GM12878 (cell line): ENCODE measurements at regions not wholly inside any gene's neighbourhood (a gene's known extent, or its start where the extent isn't known, plus 50 kb on each side); places are given as distances from the start of the nearest gene placed in this dataset.
"Not testable (repeated sequence)": the region's sequence is repeated elsewhere in the genome, so short reads cannot be mapped to it uniquely, and the experiment has no call there.

Source experiments
- ATAC-seq: fragments of 200-7000 bp; cut with Tn5 transposase; 3 replicates; pipeline ENCODE4 v1.9.1; 2020; ENCODE audit warnings: mild to moderate bottlenecking, moderate library complexity
- BruUV-seq: library from RNA; stranded (reverse); fragments of 400-500 nt; replicated peaks from 2 replicates; lab custom pipeline; 2021; lab: Mats Ljungman, UMichigan
- CTCF ChIA-PET: fragments of 300-600 bp; sonication (Branson Sonifier 250); formaldehyde crosslinking; extraction: SDS; loops from one replicate; lab custom pipeline; 2021; ENCODE audit warnings: inconsistent platforms; lab: Yijun Ruan, JAX
- POLR2A ChIA-PET: fragments of 350-600 bp; formaldehyde crosslinking; extraction: SDS; loops from one replicate; lab custom pipeline; 2021; ENCODE audit warnings: inconsistent platforms; lab: Charles Lee
- RAD21 ChIA-PET: fragments of 300-600 bp; sonication (Branson Sonifier 250); formaldehyde crosslinking; loops from one replicate; lab custom pipeline; 2023; ENCODE audit warnings: antibody characterized with exemption; ENCODE audit not compliant: unreplicated experiment; lab: Charles Lee
- SMC1A ChIA-PET: fragments of 300-600 bp; sonication (Branson Sonifier 250); formaldehyde crosslinking; loops from one replicate; lab custom pipeline; 2023; ENCODE audit not compliant: unreplicated experiment, uncharacterized antibody; lab: Charles Lee
- DNase-seq: peaks from one replicate; pipeline ENCODE4 v3.0.0-alpha.2; 2011; ENCODE audit warnings: low read depth, low spot score
- FAIRE-seq: peaks from 3 replicates; lab custom pipeline; 2011; peaks lifted over from hg19 to GRCh38; lab: Jason Lieb, UNC
- H2AFZ ChIP-seq: 2 replicates; pipeline ENCODE4 v1.6.0; 2011; ENCODE audit warnings: low read depth, low read length, control low read depth; ENCODE audit not compliant: control insufficient read depth
- H3K27ac ChIP-seq: 2 replicates; pipeline ENCODE4 v1.5.1; 2011; ENCODE audit warnings: control low read depth; ENCODE audit not compliant: control insufficient read depth, insufficient read depth
- H3K27me3 ChIP-seq, 2 experiments: replicated peaks in 1 of 2; 2 replicates each; pipeline versions ENCODE4 v1.6.0 to v1.6.1; 2011; ENCODE audit warnings: low read length in 1 of 2; ENCODE audit not compliant: control insufficient read depth in 2 of 2, insufficient read depth in 2 of 2
- H3K36me3 ChIP-seq, 2 experiments: 2 replicates each; pipeline ENCODE4 v1.5.1; 2011; ENCODE audit warnings: low read length in 1 of 2; ENCODE audit not compliant: control insufficient read depth in 2 of 2, insufficient read depth in 2 of 2
- H3K4me1 ChIP-seq: 2 replicates; pipeline ENCODE4 v1.6.1; 2011; ENCODE audit warnings: mild to moderate bottlenecking, low read length, moderate library complexity, mixed read lengths; ENCODE audit not compliant: control insufficient read depth, insufficient read depth
- H3K4me2 ChIP-seq: 2 replicates; pipeline ENCODE4 v1.6.0; 2011; ENCODE audit warnings: control low read depth; ENCODE audit not compliant: control insufficient read depth, insufficient read depth
- H3K4me3 ChIP-seq: fragments of 200-600 bp; sonication (generic); 2 replicates; pipeline ENCODE4 v1.5.1; 2016
- H3K79me2 ChIP-seq: 2 replicates; pipeline ENCODE4 v1.6.0; 2011; ENCODE audit warnings: low read length; ENCODE audit not compliant: control insufficient read depth, insufficient read depth
- H3K9ac ChIP-seq: 2 replicates; pipeline ENCODE4 v1.8.0; 2011; ENCODE audit warnings: low read length, control low read depth, mixed read lengths; ENCODE audit not compliant: control insufficient read depth, insufficient read depth
- H3K9me3 ChIP-seq: replicated peaks from 3 replicates; pipeline ENCODE4 v1.5.1; 2011; ENCODE audit warnings: mild to moderate bottlenecking, low read length; ENCODE audit not compliant: control insufficient read depth, insufficient read depth
- H4K20me1 ChIP-seq: 2 replicates; pipeline ENCODE4 v1.6.0; 2011; ENCODE audit not compliant: control insufficient read depth, insufficient read depth
- BCL11A ChIP-seq: IDR thresholded peaks from 2 replicates; pipeline ENCODE4 v1.6.1; 2011; ENCODE audit warnings: low read depth, low read length
- LARP7 ChIP-seq: fragments of 450-650 bp; IDR thresholded peaks from 2 replicates; pipeline ENCODE4 v1.6.1; 2017; ENCODE audit warnings: mild to moderate bottlenecking
- TAF1 ChIP-seq: IDR thresholded peaks from 2 replicates; pipeline ENCODE4 v1.6.1; 2011; ENCODE audit warnings: mild to moderate bottlenecking, low read depth, low read length, borderline replicate concordance
- WGBS: methylation state at CpG from one replicate; pipeline ENCODE4 v1.1.6; 2016; ENCODE audit warnings: low lambda C conversion rate; ENCODE audit not compliant: insufficient replicate concordance, insufficient coverage; ENCODE audit errors: missing lambda C conversion rate; 5-methylcytosine and 5-hydroxymethylcytosine counted together
- in situ Hi-C: fragments of 300-500 bp; cut with MboI; formaldehyde crosslinking; loops from 9 replicates; pipeline ENCODE4 v1.14.3; 2018; ENCODE audit warnings: mixed read lengths
- intact Hi-C: fragments of 100-400 bp; cut with micrococcal nuclease; formaldehyde crosslinking; loops from one replicate; pipeline ENCODE4 v1.14.2; 2022; ENCODE audit not compliant: unreplicated experiment
- TF ChIP-seq, protein P1 (sequence below): fragments of 450-650 bp; IDR thresholded peaks from 2 replicates; pipeline ENCODE4 v1.6.1; 2017; ENCODE audit warnings: mild to moderate bottlenecking, moderate library complexity

DNA sequence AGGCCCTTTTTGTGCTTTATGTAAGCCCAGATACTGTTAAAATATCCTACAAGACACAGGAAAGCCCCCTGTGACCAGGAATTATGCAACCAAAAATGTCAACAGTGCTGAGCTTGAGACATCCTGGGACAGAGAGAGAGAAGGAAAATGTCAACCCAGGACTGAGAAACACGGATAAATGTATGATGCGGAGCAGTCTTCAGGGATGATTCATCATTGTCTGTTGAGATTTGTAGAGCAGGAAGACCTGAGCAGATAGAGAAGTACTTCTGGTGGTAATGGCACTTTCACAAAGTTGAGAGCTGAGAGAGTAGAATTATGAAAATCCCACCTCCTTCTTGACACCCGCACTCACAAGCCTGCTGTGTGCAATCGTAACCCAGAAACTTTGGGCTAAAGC lies 330.1 kb upstream of the FRG1 start:
- ATAC-seq, RAD21 ChIA-PET, BruUV-seq, FAIRE-seq, SMC1A ChIA-PET, H3K4me1 ChIP-seq, H3K4me2 ChIP-seq, H2AFZ ChIP-seq, H3K27ac ChIP-seq, H3K4me3 ChIP-seq, H3K36me3 ChIP-seq, H4K20me1 ChIP-seq, H3K9me3 ChIP-seq, CTCF ChIA-PET, H3K79me2 ChIP-seq, H3K27me3 ChIP-seq, intact Hi-C loops, DNase-seq, H3K9ac ChIP-seq, in situ Hi-C loops, POLR2A ChIA-PET: not testable (repeated sequence)
- 26% methylated on average over 4 of the region's 4 CpGs for WGBS

DNA sequence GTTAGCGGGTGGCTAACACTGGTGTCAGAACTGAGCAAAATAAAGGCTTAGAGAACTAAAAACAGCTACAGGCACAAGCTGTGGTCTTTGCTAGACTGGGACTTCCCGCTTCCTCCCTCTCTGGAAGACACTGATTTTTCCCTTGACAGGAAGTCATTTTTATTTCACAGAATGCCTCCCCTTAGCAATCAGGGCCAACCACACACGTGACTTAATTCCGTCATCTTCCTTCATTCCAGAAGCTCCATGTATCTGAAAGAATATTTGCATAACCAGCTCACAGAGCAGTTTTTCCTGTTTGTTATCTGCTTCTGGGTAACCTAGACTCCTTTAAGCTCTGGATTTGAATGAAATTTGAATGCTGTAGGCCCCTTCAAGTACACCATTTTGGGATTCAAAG lies 327.5 kb upstream of the FRG1 start:
- H3K4me2 ChIP-seq: no peak overlapping the region
- CTCF ChIA-PET: no interaction called here
- WGBS: 18% methylated on average over 4 of the region's 4 CpGs
- intact Hi-C loops (no loop called here), in situ Hi-C loops (no loop called here)
- FAIRE-seq (no peak), ATAC-seq (no peak)
- no peak overlapping the region for H3K9ac ChIP-seq
- H3K4me1 ChIP-seq: no peaks in the 10 kb centered on the region
- BruUV-seq: no TSS peak
- H3K27me3 ChIP-seq: no peaks in the 10 kb centered on the region
- SMC1A ChIA-PET: no interaction called here
- H3K79me2 ChIP-seq: no peaks in the 10 kb centered on the region
- RAD21 ChIA-PET: no interaction called here
- no peak overlapping the region for H2AFZ ChIP-seq
- no peak overlapping the region for H3K4me3 ChIP-seq
- TF ChIP-seq BCL11A (no peak), LARP7 (no peak), TAF1 (no peak)
- TF ChIP-seq, protein P1, sequence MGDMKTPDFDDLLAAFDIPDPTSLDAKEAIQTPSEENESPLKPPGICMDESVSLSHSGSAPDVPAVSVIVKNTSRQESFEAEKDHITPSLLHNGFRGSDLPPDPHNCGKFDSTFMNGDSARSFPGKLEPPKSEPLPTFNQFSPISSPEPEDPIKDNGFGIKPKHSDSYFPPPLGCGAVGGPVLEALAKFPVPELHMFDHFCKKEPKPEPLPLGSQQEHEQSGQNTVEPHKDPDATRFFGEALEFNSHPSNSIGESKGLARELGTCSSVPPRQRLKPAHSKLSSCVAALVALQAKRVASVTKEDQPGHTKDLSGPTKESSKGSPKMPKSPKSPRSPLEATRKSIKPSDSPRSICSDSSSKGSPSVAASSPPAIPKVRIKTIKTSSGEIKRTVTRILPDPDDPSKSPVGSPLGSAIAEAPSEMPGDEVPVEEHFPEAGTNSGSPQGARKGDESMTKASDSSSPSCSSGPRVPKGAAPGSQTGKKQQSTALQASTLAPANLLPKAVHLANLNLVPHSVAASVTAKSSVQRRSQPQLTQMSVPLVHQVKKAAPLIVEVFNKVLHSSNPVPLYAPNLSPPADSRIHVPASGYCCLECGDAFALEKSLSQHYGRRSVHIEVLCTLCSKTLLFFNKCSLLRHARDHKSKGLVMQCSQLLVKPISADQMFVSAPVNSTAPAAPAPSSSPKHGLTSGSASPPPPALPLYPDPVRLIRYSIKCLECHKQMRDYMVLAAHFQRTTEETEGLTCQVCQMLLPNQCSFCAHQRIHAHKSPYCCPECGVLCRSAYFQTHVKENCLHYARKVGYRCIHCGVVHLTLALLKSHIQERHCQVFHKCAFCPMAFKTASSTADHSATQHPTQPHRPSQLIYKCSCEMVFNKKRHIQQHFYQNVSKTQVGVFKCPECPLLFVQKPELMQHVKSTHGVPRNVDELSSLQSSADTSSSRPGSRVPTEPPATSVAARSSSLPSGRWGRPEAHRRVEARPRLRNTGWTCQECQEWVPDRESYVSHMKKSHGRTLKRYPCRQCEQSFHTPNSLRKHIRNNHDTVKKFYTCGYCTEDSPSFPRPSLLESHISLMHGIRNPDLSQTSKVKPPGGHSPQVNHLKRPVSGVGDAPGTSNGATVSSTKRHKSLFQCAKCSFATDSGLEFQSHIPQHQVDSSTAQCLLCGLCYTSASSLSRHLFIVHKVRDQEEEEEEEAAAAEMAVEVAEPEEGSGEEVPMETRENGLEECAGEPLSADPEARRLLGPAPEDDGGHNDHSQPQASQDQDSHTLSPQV: no peak
- TF ChIP-seq, all 136 proteins: peak for 0
- Histone ChIP-seq H3K9me3 (no peaks in the 10 kb centered on the region; the same call in 2 of the 3 replicates), H4K20me1 (no peaks in the 10 kb centered on the region), H3K27ac (no peak overlapping the region), H3K36me3 (no peaks in the 10 kb centered on the region)
- POLR2A ChIA-PET: no interaction called here
- no peak for DNase-seq
